Karpas-422 (cell line): ENCODE measurements at regions not wholly inside any gene's neighbourhood (a gene's known extent, or its start where the extent isn't known, plus 50 kb on each side); places are given as distances from the start of the nearest gene placed in this dataset.

Experiments
- DNase-seq: peaks from one replicate; pipeline ENCODE4 v3.0.0-alpha.2; 2015
- H2AFZ ChIP-seq: fragments of 200-600 bp; sonication (generic); 2 replicates; pipeline ENCODE4 v1.6.1; 2014; ENCODE audit warnings: antibody characterized with exemption, low read length, mixed read lengths
- H3K27ac ChIP-seq: fragments of 200-600 bp; sonication (generic); 2 replicates; pipeline ENCODE4 v1.5.1; 2014; ENCODE audit warnings: mild to moderate bottlenecking, low read length, moderate library complexity
- H3K27me3 ChIP-seq: fragments of 200-600 bp; sonication (generic); 2 replicates; pipeline ENCODE4 v1.6.1; 2014; ENCODE audit warnings: low read length, mixed read lengths
- H3K36me3 ChIP-seq: fragments of 200-600 bp; sonication (generic); 2 replicates; pipeline ENCODE4 v1.6.1; 2014; ENCODE audit warnings: low read length, mixed read lengths; ENCODE audit not compliant: insufficient read depth
- H3K4me1 ChIP-seq: fragments of 200-600 bp; sonication (generic); 2 replicates; pipeline ENCODE4 v1.6.1; 2014; ENCODE audit warnings: mild to moderate bottlenecking, low read length, mixed read lengths
- H3K4me2 ChIP-seq: fragments of 200-600 bp; sonication (generic); 2 replicates; pipeline ENCODE4 v1.6.1; 2014; ENCODE audit warnings: low read length, low read depth, mild to moderate bottlenecking; ENCODE audit not compliant: poor library complexity, severe bottlenecking
- H3K4me3 ChIP-seq: fragments of 200-600 bp; sonication (generic); 2 replicates; pipeline ENCODE4 v1.5.1; 2014; ENCODE audit warnings: mild to moderate bottlenecking, antibody characterized with exemption, low read length, mixed read lengths
- H3K79me2 ChIP-seq: fragments of 200-600 bp; sonication (generic); 2 replicates; pipeline ENCODE4 v1.6.1; 2014; ENCODE audit warnings: mild to moderate bottlenecking, low read length, mixed read lengths
- H3K9ac ChIP-seq: fragments of 200-600 bp; sonication (generic); 2 replicates; pipeline ENCODE4 v1.6.0; 2014; ENCODE audit warnings: low read length
- H3K9me2 ChIP-seq: fragments of 200-600 bp; sonication (generic), shearing (Covaris generic); replicated peaks from 2 replicates; pipeline ENCODE4 v1.6.0; 2014; ENCODE audit warnings: mild to moderate bottlenecking, low read length, moderate library complexity; ENCODE audit not compliant: insufficient read depth
- H3K9me3 ChIP-seq: fragments of 300-700, 200-600 bp; sonication (generic); 2 replicates; pipeline ENCODE4 v1.6.1; 2014; ENCODE audit warnings: low read length, mixed read lengths
- H4K20me1 ChIP-seq: fragments of 200-600 bp; sonication (generic); 2 replicates; pipeline ENCODE4 v1.6.1; 2014; ENCODE audit warnings: mild to moderate bottlenecking, antibody characterized with exemption, low read length, low read depth; ENCODE audit not compliant: insufficient read depth

GRCh38 chr3:117817103-117817502 is 1107.5 kb downstream of the TUSC7 start:
- H3K27me3 ChIP-seq = no peaks in the 10 kb centered on the region

DNA sequence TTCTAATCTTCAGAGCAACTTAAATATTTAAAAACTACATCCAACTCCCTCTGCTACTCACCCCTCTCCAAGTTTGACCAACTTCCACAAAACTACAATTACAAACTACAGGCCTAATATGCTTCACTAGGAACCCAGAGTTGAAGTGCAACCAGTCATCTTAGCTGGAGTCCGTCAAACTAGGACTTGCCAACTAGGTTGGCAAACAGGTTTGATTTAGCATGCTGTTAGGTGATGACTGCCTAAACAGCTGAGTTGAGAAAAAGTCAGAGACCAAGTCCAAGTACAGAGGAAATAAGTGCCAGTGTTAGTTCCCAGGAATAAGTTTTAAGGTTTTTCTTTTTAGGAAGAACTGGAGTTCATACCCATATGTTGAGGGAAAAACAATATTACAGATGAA is 1109.0 kb downstream of the TUSC7 start:
- no peak for DNase-seq
- H3K9me2 ChIP-seq = no peaks in the 10 kb centered on the region; the same call in 1 of the 2 replicates
- H3K4me1 ChIP-seq = no peaks in the 10 kb centered on the region
- H3K4me3 ChIP-seq = no peak overlapping the region
- H3K79me2 ChIP-seq = no peaks in the 10 kb centered on the region
- no peak overlapping the region for H3K4me2 ChIP-seq
- H2AFZ ChIP-seq = no peak overlapping the region
- H3K27ac ChIP-seq = no peak overlapping the region
- no peak overlapping the region for H3K9ac ChIP-seq
- no peaks in the 10 kb centered on the region for H3K27me3 ChIP-seq
- no peaks in the 10 kb centered on the region for H3K36me3 ChIP-seq
- no peaks in the 10 kb centered on the region for H3K9me3 ChIP-seq
- H4K20me1 ChIP-seq = no peaks in the 10 kb centered on the region

More at GRCh38 chr3:117817103-117817502, 1107.5 kb downstream of the TUSC7 start:
- H3K4me3 ChIP-seq = no peak overlapping the region
- H3K27ac ChIP-seq = no peak overlapping the region
- no peaks in the 10 kb centered on the region for H3K9me3 ChIP-seq
- DNase-seq = no peak
- no peaks in the 10 kb centered on the region for H3K79me2 ChIP-seq
- no peaks in the 10 kb centered on the region; the same call in 1 of the 2 replicates for H3K9me2 ChIP-seq
- H2AFZ ChIP-seq = no peak overlapping the region
- no peaks in the 10 kb centered on the region for H3K4me1 ChIP-seq
- H3K36me3 ChIP-seq = no peaks in the 10 kb centered on the region
- no peak overlapping the region for H3K4me2 ChIP-seq
- H3K9ac ChIP-seq = no peak overlapping the region
- no peaks in the 10 kb centered on the region for H4K20me1 ChIP-seq

DNA sequence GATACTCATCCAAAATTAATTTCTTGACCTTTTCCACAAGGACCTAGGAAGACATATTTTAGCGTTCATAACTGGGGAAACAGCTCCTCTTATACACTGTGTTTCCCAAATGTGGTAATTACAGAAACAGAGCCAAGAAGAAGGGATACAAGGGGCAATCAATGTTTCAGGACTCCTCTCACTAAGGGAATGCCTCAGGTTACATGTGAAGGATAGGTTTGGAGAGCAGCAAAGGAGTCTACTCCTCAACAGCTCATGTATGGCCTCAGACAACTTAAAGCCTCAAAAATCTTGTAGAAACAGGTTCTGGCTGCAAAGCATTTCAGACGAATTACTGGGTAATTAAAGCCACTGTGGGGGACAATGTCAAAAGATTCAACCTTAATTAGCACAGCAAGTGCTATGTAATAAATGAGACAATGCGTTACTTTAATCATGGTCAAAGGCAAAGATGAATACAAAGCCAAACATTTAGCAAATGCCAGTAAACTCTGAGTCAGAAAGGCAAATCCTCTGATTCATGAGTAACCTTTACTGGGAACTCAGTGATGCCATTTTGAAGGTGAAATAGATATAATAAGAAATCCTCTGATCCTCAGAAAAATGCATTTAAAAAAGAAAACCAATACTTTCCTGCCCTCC is 1111.2 kb downstream of the TUSC7 start:
- H2AFZ ChIP-seq = no peak overlapping the region
- H3K36me3 ChIP-seq = no peaks in the 10 kb centered on the region
- no peak overlapping the region for H3K4me2 ChIP-seq
- H3K79me2 ChIP-seq = no peaks in the 10 kb centered on the region
- H4K20me1 ChIP-seq = no peaks in the 10 kb centered on the region
- DNase-seq = no peak
- no peaks in the 10 kb centered on the region for H3K27me3 ChIP-seq
- no peaks in the 10 kb centered on the region for H3K4me1 ChIP-seq
- no peaks in the 10 kb centered on the region for H3K9me3 ChIP-seq
- H3K9ac ChIP-seq = no peak overlapping the region
- no peak overlapping the region for H3K4me3 ChIP-seq
- H3K27ac ChIP-seq = no peak overlapping the region
- no peaks in the 10 kb centered on the region for H3K9me2 ChIP-seq

DNA sequence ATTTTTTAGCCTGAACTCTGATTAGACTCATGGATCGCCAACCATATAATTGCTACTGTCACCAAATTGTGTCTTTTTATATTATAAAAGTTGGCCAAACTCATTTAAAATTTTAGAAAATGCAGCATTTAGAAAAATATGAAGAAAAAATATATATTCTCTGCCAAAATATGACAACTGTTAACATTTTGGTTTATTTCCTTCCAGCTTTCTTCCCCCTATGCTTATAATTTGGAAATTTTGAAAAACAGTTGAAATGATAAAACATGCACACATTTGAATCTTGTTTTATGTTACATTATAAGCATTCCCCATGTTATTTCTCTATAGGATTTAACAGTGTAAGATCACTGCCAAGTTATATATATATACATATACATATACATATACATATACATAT is 1112.8 kb downstream of the TUSC7 start:
- Histone ChIP-seq H3K9me3 (no peaks in the 10 kb centered on the region), H3K9ac (no peak overlapping the region), H2AFZ (no peak overlapping the region), H3K4me1 (no peaks in the 10 kb centered on the region), H4K20me1 (no peaks in the 10 kb centered on the region), H3K79me2 (no peaks in the 10 kb centered on the region), H3K27ac (no peak overlapping the region), H3K4me2 (no peak overlapping the region), H3K27me3 (no peaks in the 10 kb centered on the region), H3K4me3 (no peak overlapping the region), H3K9me2 (no peaks in the 10 kb centered on the region), H3K36me3 (no peaks in the 10 kb centered on the region)
- no peak for DNase-seq

- Histone ChIP-seq H3K9me3 (no peaks in the 10 kb centered on the region), H3K79me2 (no peaks in the 10 kb centered on the region), H3K4me3 (no peak overlapping the region), H4K20me1 (no peaks in the 10 kb centered on the region), H3K36me3 (no peaks in the 10 kb centered on the region), H3K9me2 (no peaks in the 10 kb centered on the region), H3K27me3 (no peaks in the 10 kb centered on the region), H3K27ac (no peak overlapping the region), H3K4me2 (no peak overlapping the region), H3K9ac (no peak overlapping the region), H3K4me1 (no peaks in the 10 kb centered on the region), H2AFZ (no peak overlapping the region)
- no peak for DNase-seq
Measured at GRCh38 chr3:117836296-117836695, 1126.7 kb downstream of the TUSC7 start.

DNA sequence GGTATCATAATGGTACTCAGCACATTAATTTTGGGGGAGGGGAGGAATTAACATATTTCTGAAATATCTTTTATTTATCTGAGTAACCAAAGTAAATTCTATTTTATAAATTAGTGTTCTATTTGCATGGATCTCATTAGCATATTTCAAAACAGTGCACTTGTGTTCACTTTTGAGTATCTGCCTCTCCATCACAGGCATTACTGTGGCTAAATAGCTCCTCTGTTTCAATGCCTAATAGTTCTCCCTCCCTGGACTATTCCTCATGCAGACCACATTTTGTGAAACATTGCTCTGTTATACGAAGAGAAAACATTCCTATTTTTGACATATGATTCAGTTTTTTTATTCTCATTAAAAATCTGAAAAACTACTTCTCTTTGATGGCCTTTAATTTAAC is 1127.8 kb downstream of the TUSC7 start:
- Histone ChIP-seq H2AFZ (no peak overlapping the region), H3K4me2 (no peak overlapping the region), H3K36me3 (no peaks in the 10 kb centered on the region), H3K9ac (no peak overlapping the region), H4K20me1 (no peaks in the 10 kb centered on the region), H3K4me3 (no peak overlapping the region), H3K9me3 (no peaks in the 10 kb centered on the region), H3K9me2 (no peaks in the 10 kb centered on the region), H3K27me3 (no peaks in the 10 kb centered on the region), H3K4me1 (no peaks in the 10 kb centered on the region), H3K79me2 (no peaks in the 10 kb centered on the region), H3K27ac (no peak overlapping the region)
- no peak for DNase-seq

DNA sequence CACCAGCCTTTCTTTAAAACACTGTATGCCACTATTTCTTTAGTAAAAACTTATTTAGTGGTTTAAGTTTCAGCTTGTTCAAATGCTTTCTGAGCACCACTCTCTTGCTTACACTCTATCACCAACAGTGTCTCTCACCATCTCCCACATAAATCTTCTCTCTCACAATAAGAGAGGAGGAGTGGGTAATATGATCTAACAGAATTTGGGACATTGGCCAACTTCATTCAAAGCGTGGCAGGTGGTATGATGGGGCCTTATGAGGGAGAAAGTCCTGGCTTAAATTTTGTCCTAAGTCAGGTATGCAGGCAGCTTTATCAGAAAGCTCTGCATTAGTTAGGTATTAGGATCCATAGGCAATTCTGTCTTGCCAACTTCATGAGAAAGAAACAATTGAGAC is 1132.5 kb downstream of the TUSC7 start:
- Histone ChIP-seq H3K27ac (no peak overlapping the region), H3K4me3 (no peak overlapping the region), H3K36me3 (no peaks in the 10 kb centered on the region), H3K79me2 (no peaks in the 10 kb centered on the region), H3K4me1 (no peaks in the 10 kb centered on the region), H3K9me3 (no peaks in the 10 kb centered on the region), H2AFZ (no peak overlapping the region), H3K9ac (no peak overlapping the region), H3K9me2 (no peaks in the 10 kb centered on the region), H3K27me3 (no peaks in the 10 kb centered on the region), H3K4me2 (no peak overlapping the region), H4K20me1 (no peaks in the 10 kb centered on the region)
- no peak for DNase-seq

DNA sequence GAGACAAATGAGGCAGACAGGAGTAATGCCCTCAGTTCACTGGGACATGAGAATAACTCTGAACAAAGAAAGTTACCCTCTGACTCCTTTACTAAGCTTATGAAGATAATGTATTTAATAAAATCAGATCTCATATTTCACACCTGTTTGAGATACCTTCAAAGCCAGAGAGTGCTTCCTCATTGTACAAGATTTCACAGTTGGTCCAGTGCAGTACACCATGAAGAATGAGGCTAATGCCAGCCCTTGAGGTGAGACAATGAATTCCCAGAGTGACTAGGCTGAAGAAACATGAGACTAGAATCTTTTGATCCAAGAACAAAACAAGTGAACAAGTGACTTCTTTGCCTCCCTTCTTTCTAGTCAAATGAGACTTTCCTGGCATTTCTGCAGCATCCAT is 1133.8 kb downstream of the TUSC7 start:
- no peaks in the 10 kb centered on the region for H3K36me3 ChIP-seq
- H3K9me3 ChIP-seq = no peaks in the 10 kb centered on the region
- H3K4me1 ChIP-seq = no peaks in the 10 kb centered on the region
- no peak overlapping the region for H3K27ac ChIP-seq
- no peaks in the 10 kb centered on the region for H3K27me3 ChIP-seq
- H3K9ac ChIP-seq = no peak overlapping the region
- H2AFZ ChIP-seq = no peak overlapping the region
- H3K4me3 ChIP-seq = no peak overlapping the region
- H3K9me2 ChIP-seq = no peaks in the 10 kb centered on the region
- DNase-seq = no peak
- no peaks in the 10 kb centered on the region for H4K20me1 ChIP-seq
- no peaks in the 10 kb centered on the region for H3K79me2 ChIP-seq
- no peak overlapping the region for H3K4me2 ChIP-seq

- Histone ChIP-seq H3K4me3 (no peak overlapping the region), H2AFZ (no peak overlapping the region), H3K4me2 (no peak overlapping the region), H3K9ac (no peak overlapping the region), H3K9me2 (no peaks in the 10 kb centered on the region), H3K9me3 (no peaks in the 10 kb centered on the region), H3K4me1 (no peaks in the 10 kb centered on the region), H4K20me1 (no peaks in the 10 kb centered on the region), H3K36me3 (no peaks in the 10 kb centered on the region), H3K27ac (no peak overlapping the region), H3K79me2 (no peaks in the 10 kb centered on the region), H3K27me3 (no peaks in the 10 kb centered on the region)
- DNase-seq = no peak
Measured at GRCh38 chr3:117844676-117845075, 1135.1 kb downstream of the TUSC7 start.
